ENCODE measurements at regions not wholly inside any gene's neighbourhood (a gene's known extent, or its start where the extent isn't known, plus 50 kb on each side); places are given as distances from the start of the nearest gene placed in this dataset.
"Not testable (repeated sequence)": the region's sequence is repeated elsewhere in the genome, so short reads cannot be mapped to it uniquely, and the experiment has no call there.

DNA sequence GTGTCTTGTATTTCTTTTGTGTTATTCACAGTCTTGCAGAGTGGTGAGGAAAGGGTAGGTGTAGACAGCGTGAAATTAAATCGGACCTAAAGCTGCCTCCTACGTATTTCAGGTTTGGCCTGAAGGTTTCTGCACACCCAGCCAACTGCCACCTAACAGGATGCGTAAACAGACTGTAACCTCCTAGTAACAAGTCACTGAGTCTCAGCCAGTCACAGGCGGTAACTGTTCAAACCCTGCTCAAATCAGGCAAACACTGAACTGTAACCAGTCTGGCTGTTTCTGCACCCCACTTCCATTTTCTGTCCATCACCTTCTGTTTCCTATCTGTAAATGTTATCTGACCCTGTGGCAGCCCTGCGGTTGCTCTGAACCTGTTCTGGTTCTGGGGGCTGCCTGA, 87.1 kb downstream of the ADAMTS15 start (continued):
- TF ChIP-seq ZBTB17 (tag by site-specific recombination; IDR thresholded peaks at IDR 0.05) (no peak), BCL6B (tag by site-specific recombination; IDR thresholded peaks at IDR 0.05) (no peak), ZNF202 (tag by site-specific recombination; IDR thresholded peaks at IDR 0.05; ENCODE audit: borderline replicate concordance) (no peak), ZNF148 (tag by site-specific recombination; IDR thresholded peaks at IDR 0.05; ENCODE audit: borderline replicate concordance) (no peak), IKZF3 (tag by site-specific recombination; IDR thresholded peaks at IDR 0.05) (no peak), ZNF488 (tag by site-specific recombination; IDR thresholded peaks at IDR 0.05) (no peak), ZNF394 (tag by site-specific recombination; IDR thresholded peaks at IDR 0.05; ENCODE audit: borderline replicate concordance) (no peak), ZNF610 (tag by site-specific recombination; IDR thresholded peaks at IDR 0.05; ENCODE audit: borderline replicate concordance) (no peak)

DNA sequence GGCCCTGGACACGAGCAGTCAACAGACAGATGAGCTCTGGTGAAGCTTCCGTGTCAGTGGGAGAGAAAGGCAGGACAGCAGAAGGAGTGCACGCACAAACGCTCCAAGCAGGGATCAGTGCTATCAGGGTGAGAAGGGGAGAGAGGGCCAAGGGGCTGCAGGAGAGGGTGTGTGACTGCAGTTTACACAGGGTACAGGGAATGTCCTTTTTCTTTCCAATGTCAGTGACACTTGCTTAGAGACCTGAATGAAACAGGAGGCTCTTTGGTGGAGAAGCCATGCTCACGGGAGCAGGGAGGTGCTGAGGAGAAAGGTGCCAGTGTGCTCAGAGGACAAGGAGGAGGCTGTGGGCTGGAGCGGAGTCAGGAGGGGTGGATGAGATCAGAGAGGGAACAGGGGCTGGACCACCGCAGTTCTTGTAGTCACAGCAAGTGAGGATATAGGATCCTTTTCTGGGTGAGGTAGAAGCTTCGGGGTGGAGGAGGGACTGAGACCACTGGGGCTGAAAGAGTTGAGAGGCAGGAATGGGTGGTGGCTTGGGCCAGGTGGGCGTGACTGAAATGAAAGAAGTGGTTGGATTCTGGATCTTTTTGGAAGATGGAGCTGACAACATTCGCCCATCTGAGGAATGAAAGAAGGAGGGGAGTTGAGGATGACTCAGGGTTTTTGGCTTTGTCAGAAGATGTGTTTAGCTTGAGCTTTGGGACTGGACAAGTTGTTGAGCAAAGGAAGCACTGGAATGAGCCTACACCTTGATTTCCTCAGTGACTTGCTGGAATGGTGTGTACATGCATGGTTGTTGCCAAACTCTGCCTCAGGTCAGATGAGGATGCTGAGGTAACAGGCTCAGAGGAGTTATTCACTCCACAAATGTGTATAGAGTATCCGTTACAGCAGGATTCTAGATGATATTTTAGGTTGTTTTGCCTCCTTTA, 87.9 kb downstream of the ADAMTS15 start:
- ChIA-PET CTCF (interaction anchor here (1.2 kb wide), 1 partner anchor 291 kb away, joined by 3 read pairs; no protein-coding TSS in a partner anchor), POLR2A (no interaction called here)
- no peaks in the 10 kb centered on the region for H3K36me3 ChIP-seq (ENCODE audit: control insufficient read depth in 2 of 2, insufficient read depth in 1 of 2, low read length in 2 of 2)
- H3K27ac ChIP-seq (ENCODE audit: extremely low read depth, low read depth, low read length), result no peak overlapping the region
- no peak overlapping the region for H3K4me3 ChIP-seq (ENCODE audit: low read depth, low read length)
- TF ChIP-seq ZNF274 (IDR thresholded peaks at IDR 0.05; ENCODE audit: low read length) (no peak), ZNF274 (tag by site-specific recombination; IDR thresholded peaks at IDR 0.05; ENCODE audit: borderline replicate concordance) (no peak), ZNF398 (tag by site-specific recombination; IDR thresholded peaks at IDR 0.05) (no peak), ZNF707 (tag by site-specific recombination; IDR thresholded peaks at IDR 0.05) (no peak), ZNF223 (tag by site-specific recombination; IDR thresholded peaks at IDR 0.05) (no peak), MZF1 (tag by site-specific recombination; IDR thresholded peaks at IDR 0.05; ENCODE audit: borderline replicate concordance) (no peak), ZNF175 (tag by site-specific recombination; IDR thresholded peaks at IDR 0.05) (no peak)
- TF ChIP-seq, protein P1, sequence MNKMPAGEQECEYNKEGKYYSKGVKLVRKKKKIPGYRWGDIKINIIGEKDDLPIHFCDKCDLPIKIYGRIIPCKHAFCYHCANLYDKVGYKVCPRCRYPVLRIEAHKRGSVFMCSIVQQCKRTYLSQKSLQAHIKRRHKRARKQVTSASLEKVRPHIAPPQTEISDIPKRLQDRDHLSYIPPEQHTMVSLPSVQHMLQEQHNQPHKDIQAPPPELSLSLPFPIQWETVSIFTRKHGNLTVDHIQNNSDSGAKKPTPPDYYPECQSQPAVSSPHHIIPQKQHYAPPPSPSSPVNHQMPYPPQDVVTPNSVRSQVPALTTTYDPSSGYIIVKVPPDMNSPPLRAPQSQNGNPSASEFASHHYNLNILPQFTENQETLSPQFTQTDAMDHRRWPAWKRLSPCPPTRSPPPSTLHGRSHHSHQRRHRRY (tag by site-specific recombination; IDR thresholded peaks at IDR 0.05), result no peak
- no peaks in the 10 kb centered on the region for H3K9me3 ChIP-seq (ENCODE audit: control insufficient read depth, insufficient read depth, low read depth, low read length)
- H3K4me1 ChIP-seq (ENCODE audit: control insufficient read depth, insufficient read depth, low read length), result no peaks in the 10 kb centered on the region; the same call in 1 of the 2 replicates

DNA sequence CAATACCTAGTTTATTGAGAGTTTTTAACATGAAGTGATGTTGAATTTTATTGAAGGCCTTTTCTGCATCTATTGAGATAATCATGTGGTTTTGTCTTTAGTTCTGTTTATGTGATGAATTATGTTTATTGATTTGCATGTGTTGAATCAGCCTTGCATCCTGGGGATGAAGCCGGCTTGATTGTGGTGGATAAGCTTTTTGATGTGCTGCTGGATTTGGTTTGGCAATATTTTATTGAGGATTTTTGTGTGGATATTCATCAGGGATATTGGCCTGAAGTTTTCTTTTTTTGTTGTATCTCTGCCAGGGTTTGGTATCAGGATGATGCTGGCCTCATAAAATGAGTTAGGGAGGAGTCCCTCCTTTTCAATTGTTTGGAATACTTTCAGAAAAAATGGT, 91.2 kb downstream of the ADAMTS15 start:
- H3K4me1 ChIP-seq (ENCODE audit: control insufficient read depth, insufficient read depth, low read length); H3K9me3 ChIP-seq (ENCODE audit: control insufficient read depth, insufficient read depth, low read depth, low read length); H3K36me3 ChIP-seq (ENCODE audit: control insufficient read depth in 2 of 2, insufficient read depth in 1 of 2, low read length in 2 of 2); H3K4me3 ChIP-seq (ENCODE audit: low read depth, low read length); H3K27ac ChIP-seq (ENCODE audit: extremely low read depth, low read depth, low read length); POLR2A ChIA-PET: not testable (repeated sequence)
- CTCF ChIA-PET, result interaction anchor here (1.0 kb wide), 1 partner anchor 12 kb away, joined by 4 read pairs; no protein-coding TSS in a partner anchor
